DMS79 treated with DMSO at 0.1 percent for 48 hours (cell line): ENCODE measurements at regions not wholly inside any gene's neighbourhood (a gene's known extent, or its start where the extent isn't known, plus 50 kb on each side); places are given as distances from the start of the nearest gene placed in this dataset.
A peak's percentile ranks its signal among the peaks of the same experiment; 100 is the strongest.

Experiments used
- DNase-seq: peaks from one replicate; lab custom pipeline; 2025; lab: John Stamatoyannopoulos, UW

DNA sequence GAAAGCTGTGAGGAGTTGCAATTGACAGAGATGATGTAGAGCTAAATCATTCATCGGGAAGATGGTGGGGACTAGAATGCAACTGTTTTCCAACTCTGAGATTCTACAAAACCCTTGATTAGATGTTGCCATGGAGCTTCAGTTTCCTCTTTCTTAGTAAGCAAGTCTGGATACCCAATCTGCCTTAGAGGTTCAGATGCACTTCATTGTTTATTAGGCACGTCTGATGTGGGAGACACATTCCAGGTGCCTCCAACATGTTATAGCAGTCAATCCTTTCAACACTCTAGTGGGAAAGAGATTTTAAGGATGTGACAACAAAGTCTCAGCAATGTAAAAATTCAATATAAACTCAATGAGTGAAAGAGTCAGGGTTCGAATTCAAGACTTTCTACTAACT lies 291.3 kb upstream of the PHYHIPL start:
- no peak for DNase-seq

DNA sequence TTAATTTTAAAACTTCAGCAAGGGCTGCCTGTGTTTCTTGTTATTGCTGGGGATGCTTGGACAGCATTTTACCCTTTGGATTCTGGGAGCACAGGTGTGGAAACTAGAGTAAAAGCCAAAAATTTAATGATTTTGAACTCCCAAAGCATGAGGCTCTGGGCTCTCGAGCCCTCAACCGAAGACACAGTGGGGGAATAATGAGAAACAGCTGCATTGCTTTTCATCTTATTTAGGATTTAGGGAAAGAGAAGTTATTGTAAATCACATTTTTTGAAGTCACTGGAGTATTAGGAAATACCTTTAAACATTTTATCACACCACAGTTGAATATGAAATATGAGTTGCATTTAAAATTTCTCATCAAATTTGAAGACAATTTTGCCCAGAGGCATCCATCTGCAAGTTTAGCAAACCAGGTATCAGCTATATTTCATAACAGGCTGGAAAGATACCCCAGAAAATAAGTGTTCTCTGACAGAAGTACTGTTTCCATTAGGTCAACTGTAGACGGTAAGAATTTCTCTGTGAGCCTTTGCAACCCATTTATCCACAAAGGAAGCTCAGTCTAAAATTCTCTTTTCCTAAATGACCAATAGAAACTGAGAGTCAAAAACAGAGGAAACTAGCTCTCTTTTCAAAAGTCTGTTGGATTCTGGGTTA lies 290.6 kb upstream of the PHYHIPL start:
- no peak for DNase-seq

DNA sequence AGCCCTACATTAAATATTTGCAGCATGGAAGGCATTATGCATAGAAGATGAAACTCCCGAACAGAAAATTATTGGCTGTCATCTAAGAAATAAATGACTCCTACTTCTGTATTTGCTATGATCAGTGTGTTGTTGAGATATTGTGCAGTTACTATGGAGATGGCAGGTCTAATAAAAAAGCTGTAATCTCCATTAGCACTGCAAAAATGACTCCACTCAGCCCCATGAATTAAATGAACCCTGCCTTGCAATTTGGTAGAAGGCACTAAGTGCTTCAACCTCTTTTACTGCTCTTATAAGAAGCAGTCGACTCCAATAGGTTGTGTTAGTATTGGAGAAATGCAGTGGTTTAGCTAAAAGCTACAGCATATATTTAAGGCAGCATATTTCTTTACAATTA lies 290.0 kb upstream of the PHYHIPL start:
- DNase-seq, result no peak

DNA sequence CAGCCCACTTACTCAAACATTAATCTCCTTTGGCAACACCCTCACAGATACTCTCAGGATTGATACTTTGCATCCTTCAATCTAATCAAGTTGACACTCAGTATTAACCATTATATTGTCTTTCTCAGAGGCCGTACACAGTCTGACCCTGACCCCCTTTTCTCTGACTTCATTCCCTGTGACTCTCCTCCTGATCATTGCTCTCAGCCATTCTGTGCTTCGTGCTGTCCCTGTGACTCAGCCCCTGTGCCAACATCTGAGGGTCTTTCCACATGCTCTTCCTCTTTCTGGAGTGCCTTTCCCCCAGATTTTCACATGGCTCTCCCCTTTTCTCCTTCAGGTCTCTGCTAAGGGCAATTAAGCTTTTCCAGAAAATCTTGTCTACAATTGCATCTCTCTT lies 289.0 kb upstream of the PHYHIPL start:
- DNase-seq, result no peak

DNA sequence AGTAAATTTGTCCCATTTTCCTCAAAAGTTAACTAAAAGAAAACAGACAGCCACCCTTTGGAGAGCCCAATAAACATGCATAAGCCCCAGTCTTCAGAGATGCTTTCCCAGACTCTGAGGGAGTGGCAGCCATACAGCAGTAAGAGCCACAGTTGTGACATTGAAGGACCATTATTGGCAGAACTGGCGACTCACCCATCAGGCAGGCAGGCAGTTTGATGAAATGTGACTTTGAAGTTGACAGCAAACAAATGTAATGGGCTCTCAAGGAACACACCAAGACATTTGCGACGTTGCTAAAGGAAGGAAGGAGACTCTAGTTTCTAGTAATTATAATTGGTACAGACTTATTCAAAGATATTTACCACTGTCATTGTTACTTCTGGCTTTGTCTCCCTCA lies 287.5 kb upstream of the PHYHIPL start:
- no peak for DNase-seq

DNA sequence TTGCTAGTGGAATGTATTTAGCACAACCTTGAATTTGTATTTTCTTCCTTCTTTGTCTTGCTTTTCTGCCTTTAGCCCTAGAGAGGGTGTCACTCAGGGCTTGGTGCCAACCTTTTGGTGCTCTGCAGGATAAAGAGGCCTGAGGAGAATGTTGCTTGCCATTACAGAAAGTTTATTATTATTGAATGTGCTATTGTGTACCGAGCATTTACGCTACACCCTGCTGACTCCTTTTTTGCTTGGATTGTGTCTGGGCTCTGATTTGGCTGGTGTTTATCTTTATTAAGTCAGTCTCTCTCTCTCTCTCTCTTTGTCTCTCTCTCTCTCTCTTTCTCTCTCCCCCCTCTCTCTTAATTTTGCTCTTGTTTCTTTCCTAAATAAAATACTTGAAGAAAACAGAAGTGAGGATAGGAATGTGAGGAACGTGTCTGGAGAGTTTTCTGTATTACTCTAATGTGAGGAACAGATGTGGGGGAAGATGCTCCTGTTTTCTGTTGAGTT lies 284.4 kb upstream of the PHYHIPL start:
- no peak for DNase-seq

DNA sequence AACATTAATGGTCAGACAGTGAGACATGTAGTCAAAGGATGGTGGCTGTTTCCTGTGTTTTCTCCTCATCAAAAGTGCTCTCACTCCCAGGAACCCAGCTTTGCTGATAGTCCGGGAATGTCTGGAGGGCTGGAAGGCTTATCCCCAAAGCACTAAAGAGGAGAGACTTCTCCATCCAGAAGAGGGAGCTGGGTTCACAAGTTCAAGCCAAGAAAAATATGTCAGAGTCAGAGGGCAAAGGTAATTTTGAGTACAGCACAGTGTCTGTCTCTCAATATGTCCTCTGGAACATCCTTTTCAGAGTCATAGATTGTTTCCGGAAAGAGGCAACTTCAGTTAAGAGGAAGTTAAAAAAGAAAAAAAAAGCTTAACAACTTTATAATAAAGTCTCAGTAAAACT lies 281.5 kb upstream of the PHYHIPL start:
- DNase-seq, result no peak

DNA sequence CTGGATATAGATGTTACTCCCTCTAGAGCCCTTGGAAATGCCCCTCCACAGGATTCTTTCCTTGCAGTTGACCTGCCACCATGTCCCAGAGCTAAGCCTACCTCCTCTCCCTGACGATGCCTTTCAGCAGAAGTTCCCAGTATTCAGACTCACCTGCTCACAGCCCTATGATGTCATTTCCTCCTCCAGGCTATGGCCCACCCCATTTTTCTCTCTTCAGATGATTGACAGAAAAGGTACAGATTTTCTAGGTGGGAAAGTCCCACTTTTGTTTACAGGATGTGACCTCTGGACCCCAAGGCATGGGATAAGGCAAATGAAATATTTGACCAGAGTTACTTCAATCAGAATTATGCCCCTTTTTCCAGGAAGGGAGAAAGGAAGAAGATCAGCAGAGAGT lies 280.2 kb upstream of the PHYHIPL start:
- DNase-seq, result no peak

DNA sequence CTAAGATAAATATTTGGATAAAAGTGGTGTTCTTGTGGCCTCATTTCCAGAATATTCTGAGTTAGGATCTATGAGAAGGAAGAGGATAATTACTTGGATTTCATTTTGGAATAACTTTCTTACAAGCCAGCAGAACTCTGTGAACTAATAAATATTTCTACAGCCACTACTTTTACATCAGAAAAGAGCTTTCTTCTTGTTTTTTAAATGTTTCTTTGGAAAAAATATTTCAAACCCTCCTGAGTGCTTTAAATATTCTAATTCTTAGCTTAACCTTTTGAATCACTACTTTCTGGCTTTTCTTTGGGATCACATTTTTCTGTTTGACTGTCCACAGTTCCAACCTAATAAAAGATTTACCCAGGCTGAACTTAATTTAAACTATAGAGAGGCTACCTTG lies 279.2 kb upstream of the PHYHIPL start:
- DNase-seq, result no peak

DNA sequence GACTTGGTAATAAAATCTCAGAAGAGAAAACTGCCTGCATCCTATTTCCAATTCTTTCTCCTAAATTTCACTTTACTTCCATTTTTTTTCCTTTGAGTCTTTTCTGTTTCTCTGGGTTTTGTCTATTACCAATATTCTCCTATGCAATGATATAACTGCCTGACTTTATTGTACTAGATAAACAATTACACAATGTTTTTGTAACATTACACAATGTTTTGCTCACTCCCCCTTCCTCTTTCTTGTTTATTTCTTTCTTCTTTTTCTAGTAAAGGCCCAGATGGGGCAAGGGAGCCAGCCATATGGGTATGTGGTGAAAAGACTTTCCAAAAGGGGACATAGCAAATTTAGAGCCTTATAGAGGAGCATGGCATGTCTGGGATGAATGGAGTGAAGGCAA lies 278.7 kb upstream of the PHYHIPL start:
- DNase-seq, result no peak

DNA sequence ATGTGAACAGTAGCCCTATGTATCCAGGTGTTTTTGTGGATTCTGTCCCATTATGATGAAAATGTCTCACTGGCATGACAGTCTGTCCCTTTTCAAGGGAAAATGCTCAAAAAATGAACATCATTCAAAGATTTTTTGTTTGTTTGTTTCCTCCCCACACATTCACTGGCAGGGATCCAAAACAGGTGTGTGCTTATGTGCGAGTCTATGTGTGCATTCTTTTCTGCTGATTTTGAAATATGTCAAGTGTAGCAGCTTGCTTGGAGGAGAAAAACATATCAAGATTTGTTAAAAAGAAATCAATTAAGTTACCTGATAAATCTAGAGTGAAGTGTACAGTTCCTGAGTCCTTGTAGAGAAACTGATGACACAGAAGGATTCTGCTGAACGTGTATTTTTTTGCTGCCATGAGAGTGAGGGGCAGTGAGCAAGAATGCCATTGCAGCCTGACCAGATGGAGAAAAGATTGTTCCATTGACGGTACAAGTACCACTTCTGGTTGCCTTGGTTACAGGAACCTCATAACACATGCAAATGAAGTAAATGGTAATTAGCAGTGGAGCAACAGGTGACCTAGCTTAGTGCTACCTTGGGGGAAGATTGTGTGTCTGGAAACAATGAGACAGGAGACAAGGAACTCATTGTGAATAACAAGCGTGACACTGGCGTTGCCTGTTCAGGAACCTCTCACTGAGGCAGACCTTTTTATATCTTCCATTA lies 277.4 kb upstream of the PHYHIPL start:
- DNase-seq, result no peak

DNA sequence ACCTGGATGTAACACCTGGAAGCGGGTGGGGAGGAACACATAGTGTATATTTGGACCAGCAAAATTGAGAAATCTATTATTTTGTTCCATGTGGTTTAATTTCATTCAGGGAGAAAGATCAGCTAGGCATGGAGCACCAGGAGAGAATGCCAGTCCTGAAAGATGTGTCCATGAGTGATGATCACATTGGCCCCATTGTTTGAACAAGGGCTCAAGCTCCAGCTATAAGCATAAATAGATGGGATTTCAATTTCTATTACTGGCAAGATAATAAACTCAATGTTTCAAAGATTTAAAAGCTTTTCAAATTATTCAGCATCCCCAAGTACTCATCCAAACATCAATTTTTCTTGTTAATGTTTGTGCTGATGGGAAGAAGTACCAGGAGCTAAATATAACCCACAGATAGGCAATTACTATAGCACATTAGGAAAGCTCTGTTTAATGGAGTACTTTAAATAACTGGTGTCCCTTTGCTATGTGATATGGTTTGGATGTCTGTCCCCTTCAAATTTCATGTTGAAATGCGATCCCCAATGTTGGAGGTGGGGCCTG lies 275.3 kb upstream of the PHYHIPL start:
- no peak for DNase-seq

DNA sequence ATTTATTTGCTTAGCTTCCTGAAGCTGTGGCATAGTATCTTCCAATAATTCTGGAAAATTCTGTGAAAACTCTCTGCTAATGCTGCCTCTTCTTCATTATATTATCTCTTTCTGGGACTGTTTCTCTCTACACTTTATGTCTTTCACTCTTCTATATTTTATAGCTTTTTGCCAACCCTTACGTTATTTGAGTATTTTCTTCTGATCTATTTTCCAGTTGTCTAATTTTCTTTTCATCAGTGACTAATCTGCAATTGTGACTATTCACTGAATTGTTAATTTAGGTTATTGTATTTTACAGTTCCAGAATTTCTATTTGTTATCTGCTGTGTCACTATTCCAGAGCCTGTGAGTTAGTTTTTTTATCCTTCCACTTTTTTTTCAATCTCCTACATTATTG lies 273.4 kb upstream of the PHYHIPL start:
- no peak for DNase-seq

DNA sequence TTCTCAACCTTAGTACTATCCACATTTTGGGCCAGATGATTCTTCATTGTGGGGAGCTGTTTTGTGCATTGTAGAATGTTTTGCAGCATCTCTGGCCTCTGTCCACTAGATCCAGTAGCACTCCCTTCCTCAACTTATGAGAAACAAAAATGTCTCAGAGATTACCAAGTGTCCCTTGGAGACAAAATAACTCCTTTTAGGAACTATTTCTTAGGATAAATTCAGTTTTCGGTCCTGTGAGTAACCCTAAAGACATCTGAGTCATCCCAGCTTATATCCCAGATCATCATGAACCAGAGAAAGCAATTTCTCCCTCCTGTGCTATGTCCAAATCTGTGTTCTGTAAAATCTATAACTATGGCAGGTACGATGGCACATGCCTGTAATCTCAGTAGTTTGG lies 266.6 kb upstream of the PHYHIPL start:
- DNase-seq, result no peak

DNA sequence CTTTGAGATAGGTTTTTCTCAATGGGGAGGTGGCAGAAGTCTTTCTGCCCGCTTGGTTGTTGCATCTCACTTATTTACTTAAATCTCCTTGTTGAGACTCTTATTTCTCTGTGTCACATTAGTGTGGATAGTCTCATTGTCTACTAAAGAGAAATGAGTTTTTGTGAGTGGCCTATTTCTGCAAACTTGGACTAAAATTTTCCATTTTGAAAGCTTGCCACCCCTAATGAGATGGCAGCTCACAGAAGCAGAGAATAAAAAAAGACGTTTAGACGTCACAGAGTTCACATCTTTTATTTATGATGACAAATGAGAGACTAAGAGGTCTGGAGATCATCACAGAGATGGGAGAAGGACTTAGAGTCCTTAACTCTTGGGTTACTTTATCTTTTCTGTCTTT lies 262.7 kb upstream of the PHYHIPL start:
- DNase-seq, result no peak

DNA sequence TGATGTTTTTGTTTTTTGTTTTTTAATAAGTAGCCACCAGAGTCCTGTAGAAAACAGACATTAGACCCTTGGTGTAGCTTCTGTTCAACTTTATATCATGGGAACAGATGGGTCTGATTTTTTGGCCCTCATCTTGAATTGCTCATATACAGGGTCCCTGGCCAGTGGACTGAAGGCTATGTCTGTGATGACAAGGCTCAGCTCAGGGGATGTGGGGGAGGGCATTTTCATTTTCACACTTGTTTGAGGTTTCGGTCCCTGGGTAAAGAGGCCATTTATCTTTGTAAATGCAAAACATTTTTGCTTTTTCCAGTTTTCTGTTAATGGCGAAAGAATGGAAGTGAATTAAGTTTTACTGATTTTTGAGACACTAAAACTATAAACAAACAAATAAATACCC lies 257.6 kb upstream of the PHYHIPL start:
- DNase-seq, result no peak

DNA sequence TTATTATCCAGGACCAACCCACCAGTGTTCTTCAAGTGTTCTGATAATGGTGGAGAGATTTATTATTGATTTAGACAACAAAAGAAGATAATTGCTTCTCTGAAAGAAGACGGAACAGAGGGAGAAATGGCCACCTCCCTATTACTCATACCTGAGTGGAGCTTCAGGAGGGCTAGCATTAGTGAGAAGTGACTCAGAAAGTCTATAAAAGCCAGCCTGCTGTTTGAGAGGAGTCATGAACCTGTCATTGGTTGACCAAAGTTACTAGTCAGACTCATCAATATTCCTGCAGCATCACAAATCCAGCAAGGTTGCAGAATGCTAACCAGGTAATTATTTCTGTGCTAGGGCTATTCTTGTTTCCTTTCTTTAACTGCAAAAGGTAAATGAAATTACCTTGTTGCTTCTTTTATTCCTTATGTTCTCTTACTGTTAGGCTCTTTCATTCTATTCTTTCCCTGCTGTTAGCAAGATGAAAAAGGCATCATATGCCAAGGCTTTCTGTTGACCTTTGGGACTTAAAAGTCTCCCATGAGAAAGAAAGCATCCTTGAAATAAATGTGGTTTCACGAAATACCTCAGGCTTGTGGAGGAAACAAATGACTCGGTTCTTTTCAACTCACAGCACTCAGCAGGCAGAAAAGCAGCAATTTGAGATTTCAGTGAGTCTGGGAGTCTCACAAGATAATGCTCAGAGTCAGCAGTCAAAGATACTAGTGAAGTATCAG lies 256.4 kb upstream of the PHYHIPL start:
- peak; percentile 14 for DNase-seq

DNA sequence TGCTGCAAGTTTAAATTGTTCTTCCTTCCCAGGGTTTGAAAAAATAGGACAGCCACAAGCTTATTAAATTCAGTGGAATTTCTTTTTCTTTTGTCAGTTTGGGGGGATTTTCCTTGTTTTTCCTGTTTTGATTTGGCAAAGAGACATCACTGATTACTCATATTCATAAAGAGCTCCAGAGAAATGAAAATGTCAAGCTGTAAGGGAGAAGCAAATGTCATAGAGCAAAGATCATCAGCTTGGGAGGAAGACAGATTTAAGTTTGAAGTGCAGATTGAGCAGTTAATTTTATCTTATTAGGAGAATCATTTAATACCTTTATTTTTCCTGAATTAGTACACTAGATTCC lies 255.8 kb upstream of the PHYHIPL start:
- no peak for DNase-seq

DNA sequence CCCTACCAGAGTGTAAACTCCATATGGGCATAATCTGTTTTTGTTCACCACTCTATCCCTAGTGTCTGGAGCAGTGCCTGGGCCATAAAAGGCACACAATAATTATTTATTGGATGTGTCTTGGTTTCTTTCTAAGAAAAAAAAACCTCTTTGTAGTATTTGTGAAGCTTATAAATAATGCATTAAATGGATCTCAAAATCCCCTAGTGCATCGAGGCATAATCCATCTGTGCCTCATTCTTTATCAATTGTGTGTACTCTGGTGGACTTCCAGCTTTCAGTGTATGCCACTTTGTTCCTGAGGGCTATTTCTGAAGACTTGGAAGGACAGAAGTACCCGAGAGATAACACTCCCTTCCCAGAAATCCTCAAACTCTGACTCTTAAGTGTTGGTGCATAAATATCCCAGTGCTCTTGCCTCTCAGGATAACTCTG lies 255.0 kb upstream of the PHYHIPL start:
- DNase-seq, result no peak

DNA sequence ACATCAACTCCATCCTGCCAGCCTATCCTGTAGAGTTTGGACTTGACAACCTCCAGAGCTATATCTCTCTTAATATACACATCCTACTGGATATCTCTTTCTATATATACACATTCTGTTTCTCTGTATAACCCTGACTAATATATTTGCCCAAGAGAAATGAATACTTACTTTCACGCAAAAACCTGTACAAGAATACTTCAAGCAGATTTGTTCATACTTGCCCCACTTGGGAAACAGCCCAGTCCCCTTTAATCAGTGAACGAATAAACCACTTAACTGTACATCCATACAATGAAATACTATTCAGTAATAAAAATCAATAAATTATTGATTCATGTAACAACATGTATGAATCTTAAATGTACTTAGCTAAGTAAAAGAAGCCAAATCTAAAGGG lies 251.1 kb upstream of the PHYHIPL start:
- no peak for DNase-seq

DNA sequence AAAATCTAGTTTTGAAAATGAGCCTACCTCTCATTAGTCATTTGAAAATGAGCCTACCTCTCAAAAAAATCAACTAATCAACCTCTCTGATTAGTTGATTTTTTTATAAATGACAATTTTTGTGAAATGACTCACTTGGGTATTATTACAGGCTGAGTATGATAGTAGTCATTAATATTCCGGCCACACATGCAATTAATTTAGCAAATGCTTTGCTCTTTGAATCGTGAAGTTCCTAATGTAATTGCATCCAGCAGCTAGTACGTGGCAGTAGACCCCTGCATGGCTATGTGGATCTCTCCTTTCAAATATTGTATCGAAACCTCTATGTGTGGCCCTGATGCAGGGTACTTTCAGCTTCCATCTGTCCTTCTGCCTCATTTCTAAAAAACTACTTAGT lies 245.9 kb upstream of the PHYHIPL start:
- no peak for DNase-seq

DNA sequence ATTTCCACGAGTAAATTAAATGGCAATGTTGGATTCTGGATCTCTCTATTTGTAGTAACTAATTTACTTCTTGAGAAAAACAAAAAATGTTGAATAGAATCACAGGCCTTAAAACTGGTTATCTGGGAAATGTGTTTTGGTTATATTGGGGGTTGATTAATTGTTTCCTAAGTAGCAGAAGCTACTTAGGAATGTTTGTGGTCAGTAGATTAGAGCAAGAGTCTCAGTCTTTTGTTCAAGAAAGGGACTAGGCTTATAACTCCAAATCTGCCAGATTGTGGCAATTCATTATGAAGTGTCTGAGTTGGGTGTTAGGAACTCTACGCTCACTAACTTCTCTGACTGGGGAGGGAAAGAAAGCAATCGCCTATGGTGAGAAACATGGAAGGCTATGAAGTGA lies 244.3 kb upstream of the PHYHIPL start:
- DNase-seq, result no peak
